Keratinocyte (primary cell): ENCODE measurements at regions not wholly inside any gene's neighbourhood (a gene's known extent, or its start where the extent isn't known, plus 50 kb on each side); places are given as distances from the start of the nearest gene placed in this dataset.

Experiments used
- DNase-seq: peaks from one replicate; pipeline ENCODE4 v3.0.0-alpha.2; 2011; ENCODE audit warnings: low read depth, missing footprints, low spot score
- FAIRE-seq: peaks from 2 replicates; lab custom pipeline; 2011; peaks lifted over from hg19 to GRCh38; lab: Jason Lieb, UNC
- H2AFZ ChIP-seq: 2 replicates; pipeline ENCODE4 v1.6.0; 2012; ENCODE audit warnings: low read length, control low read depth, inconsistent platforms; ENCODE audit not compliant: control insufficient read depth
- H3K27ac ChIP-seq: 2 replicates; pipeline ENCODE4 v1.5.1; 2011; ENCODE audit warnings: low read length; ENCODE audit not compliant: control insufficient read depth, insufficient read depth
- H3K27me3 ChIP-seq: 3 replicates; pipeline ENCODE4 v1.6.0; 2011; ENCODE audit warnings: low read length; ENCODE audit not compliant: control insufficient read depth, insufficient read depth; ENCODE audit errors: extremely low read depth
- H3K36me3 ChIP-seq, 2 experiments: 2 replicates in 1 of 2; 3 replicates in 1 of 2; pipeline ENCODE4 v1.5.1; 2011; ENCODE audit warnings: low read length in 2 of 2, mild to moderate bottlenecking in 1 of 2; ENCODE audit not compliant: control insufficient read depth in 2 of 2, insufficient read depth in 2 of 2; ENCODE audit errors: extremely low read depth in 1 of 2
- H3K4me1 ChIP-seq: 3 replicates; pipeline ENCODE4 v1.5.1; 2011; ENCODE audit warnings: low read length; ENCODE audit not compliant: control insufficient read depth, insufficient read depth; ENCODE audit errors: extremely low read depth
- H3K4me2 ChIP-seq: 3 replicates; pipeline ENCODE4 v1.6.0; 2011; ENCODE audit warnings: low read depth, low read length; ENCODE audit not compliant: control insufficient read depth, insufficient read depth; ENCODE audit errors: extremely low read depth
- H3K4me3 ChIP-seq, 3 experiments: fragments of 200-600 bp in 1 of 3; sonication (generic) in 1 of 3; 2 replicates in 2 of 3; 3 replicates in 1 of 3; pipeline ENCODE4 v1.5.1; 2011 to 2016; ENCODE audit warnings: low read length in 3 of 3, mild to moderate bottlenecking in 3 of 3, control low read depth in 2 of 3, inconsistent platforms in 1 of 3, low read depth in 1 of 3, mixed read lengths in 1 of 3, mixed run types in 1 of 3, moderate library complexity in 1 of 3; ENCODE audit not compliant: control insufficient read depth in 2 of 3, insufficient read depth in 2 of 3; ENCODE audit errors: extremely low read depth in 1 of 3
- H3K79me2 ChIP-seq: 2 replicates; pipeline ENCODE4 v1.6.0; 2012; ENCODE audit warnings: low read length; ENCODE audit not compliant: control insufficient read depth, insufficient read depth
- H3K9ac ChIP-seq: 3 replicates; pipeline ENCODE4 v1.6.0; 2011; ENCODE audit warnings: low read length; ENCODE audit not compliant: control insufficient read depth, insufficient read depth; ENCODE audit errors: extremely low read depth
- H3K9me1 ChIP-seq: 3 replicates; pipeline ENCODE4 v1.6.0; 2011; ENCODE audit warnings: low read length; ENCODE audit not compliant: control insufficient read depth, insufficient read depth; ENCODE audit errors: extremely low read depth
- H3K9me3 ChIP-seq: 2 replicates; pipeline ENCODE4 v1.5.1; 2012; ENCODE audit warnings: low read depth, low read length; ENCODE audit not compliant: control insufficient read depth
- H4K20me1 ChIP-seq: 3 replicates; pipeline ENCODE4 v1.6.0; 2011; ENCODE audit warnings: low read length; ENCODE audit not compliant: control insufficient read depth, insufficient read depth; ENCODE audit errors: extremely low read depth
- EZH2 ChIP-seq: IDR thresholded peaks from one replicate; pipeline ENCODE4 v1.6.1; 2012; ENCODE audit warnings: inconsistent platforms, mild to moderate bottlenecking, low read length, moderate library complexity
- dilution Hi-C: fragments of 300-500 bp; cut with MboI; formaldehyde crosslinking; loops from one replicate; pipeline ENCODE4 v1.7.0; 2020; ENCODE audit warnings: low sequenced_read_pairs; ENCODE audit not compliant: extremely low pct_ligation_motif_present
- TF ChIP-seq, protein P1 (sequence below), 3 experiments: IDR thresholded peaks in 1 of 3; conservative IDR thresholded peaks in 1 of 3; optimal IDR thresholded peaks in 1 of 3; 2 replicates in 2 of 3; 3 replicates in 1 of 3; pipeline versions ENCODE3 to v1.5.1; 2011; ENCODE audit warnings: low read length in 3 of 3, mild to moderate bottlenecking in 3 of 3, moderate library complexity in 2 of 3, control low read depth in 1 of 3, inconsistent platforms in 1 of 3; ENCODE audit not compliant: insufficient read depth in 2 of 3; ENCODE audit errors: extremely low read depth in 1 of 3

DNA sequence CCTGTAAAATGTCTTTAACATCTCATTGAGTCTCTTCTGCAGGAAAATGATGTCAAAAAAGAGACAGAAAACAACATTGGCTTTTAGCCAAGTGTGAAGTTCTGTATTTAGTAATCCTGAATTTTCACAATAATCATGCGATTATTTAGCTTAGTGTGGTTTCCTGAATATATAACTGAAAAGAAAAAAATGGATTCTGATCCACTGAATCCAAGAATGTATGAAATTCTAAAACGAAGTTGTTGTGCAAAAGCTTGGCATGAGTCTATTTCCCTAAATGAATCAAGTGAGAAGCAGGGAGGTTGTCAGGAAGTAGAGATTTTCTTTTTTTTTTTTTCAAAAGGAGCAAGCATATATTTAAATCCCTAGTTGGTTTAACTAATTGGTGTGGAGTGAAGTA lies 145.9 kb upstream of the CDH6 start:
- Histone ChIP-seq H3K4me3 (no peak overlapping the region), H4K20me1 (no peaks in the 10 kb centered on the region), H3K4me2 (no peak overlapping the region), H3K9me3 (no peaks in the 10 kb centered on the region), H3K79me2 (no peaks in the 10 kb centered on the region), H3K36me3 (no peaks in the 10 kb centered on the region), H3K27me3 (no peaks in the 10 kb centered on the region), H3K9me1 (no peaks in the 10 kb centered on the region), H3K4me1 (no peaks in the 10 kb centered on the region), H2AFZ (no peak overlapping the region), H3K27ac (no peak overlapping the region), H3K9ac (no peak overlapping the region)
- DNase-seq (no peak), FAIRE-seq (no peak)
- dilution Hi-C loops: no loop called here
- no peak for TF ChIP-seq EZH2
- TF ChIP-seq, protein P1, sequence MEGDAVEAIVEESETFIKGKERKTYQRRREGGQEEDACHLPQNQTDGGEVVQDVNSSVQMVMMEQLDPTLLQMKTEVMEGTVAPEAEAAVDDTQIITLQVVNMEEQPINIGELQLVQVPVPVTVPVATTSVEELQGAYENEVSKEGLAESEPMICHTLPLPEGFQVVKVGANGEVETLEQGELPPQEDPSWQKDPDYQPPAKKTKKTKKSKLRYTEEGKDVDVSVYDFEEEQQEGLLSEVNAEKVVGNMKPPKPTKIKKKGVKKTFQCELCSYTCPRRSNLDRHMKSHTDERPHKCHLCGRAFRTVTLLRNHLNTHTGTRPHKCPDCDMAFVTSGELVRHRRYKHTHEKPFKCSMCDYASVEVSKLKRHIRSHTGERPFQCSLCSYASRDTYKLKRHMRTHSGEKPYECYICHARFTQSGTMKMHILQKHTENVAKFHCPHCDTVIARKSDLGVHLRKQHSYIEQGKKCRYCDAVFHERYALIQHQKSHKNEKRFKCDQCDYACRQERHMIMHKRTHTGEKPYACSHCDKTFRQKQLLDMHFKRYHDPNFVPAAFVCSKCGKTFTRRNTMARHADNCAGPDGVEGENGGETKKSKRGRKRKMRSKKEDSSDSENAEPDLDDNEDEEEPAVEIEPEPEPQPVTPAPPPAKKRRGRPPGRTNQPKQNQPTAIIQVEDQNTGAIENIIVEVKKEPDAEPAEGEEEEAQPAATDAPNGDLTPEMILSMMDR (optimal IDR thresholded peaks at IDR 0.05 in 1 of 3, IDR thresholded peaks at IDR 0.05 in 1 of 3, conservative IDR thresholded peaks at IDR 0.05 in 1 of 3; ENCODE audit: extremely low read depth in 1 of 3, insufficient read depth in 2 of 3, low read length in 3 of 3): no peak

DNA sequence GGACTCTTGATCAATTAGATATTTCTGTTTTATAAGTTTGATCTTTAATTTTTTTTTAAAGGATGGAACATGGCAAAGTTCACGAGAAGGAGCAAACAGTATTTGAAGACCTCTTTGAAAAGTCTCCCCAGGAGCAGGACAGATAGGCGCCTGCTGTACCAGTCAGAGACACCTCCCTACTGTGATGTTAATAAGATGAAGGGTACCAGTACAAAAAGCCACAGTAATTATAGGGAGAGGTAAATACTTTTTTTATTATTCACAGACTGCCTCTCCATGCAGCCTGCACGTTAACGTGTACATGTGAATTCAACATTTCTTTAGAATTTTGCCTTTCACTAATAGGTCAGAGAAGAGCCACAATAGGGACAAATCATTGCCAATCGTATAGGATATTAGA lies 146.5 kb upstream of the CDH6 start:
- Histone ChIP-seq H3K9me1 (no peaks in the 10 kb centered on the region), H4K20me1 (no peaks in the 10 kb centered on the region), H3K9me3 (no peaks in the 10 kb centered on the region), H2AFZ (no peak overlapping the region), H3K27me3 (no peaks in the 10 kb centered on the region), H3K4me3 (no peak overlapping the region), H3K4me2 (no peak overlapping the region), H3K9ac (no peak overlapping the region), H3K27ac (no peak overlapping the region), H3K4me1 (no peaks in the 10 kb centered on the region), H3K36me3 (no peaks in the 10 kb centered on the region), H3K79me2 (no peaks in the 10 kb centered on the region)
- no peak for TF ChIP-seq EZH2
- TF ChIP-seq, protein P1 (optimal IDR thresholded peaks at IDR 0.05 in 1 of 3, IDR thresholded peaks at IDR 0.05 in 1 of 3, conservative IDR thresholded peaks at IDR 0.05 in 1 of 3; ENCODE audit: extremely low read depth in 1 of 3, insufficient read depth in 2 of 3, low read length in 3 of 3): no peak
- dilution Hi-C loops: no loop called here
- no peak for FAIRE-seq
- DNase-seq: no peak
